Thyroid gland (tissue), 4 donors: ENCODE measurements at regions not wholly inside any gene's neighbourhood (a gene's known extent, or its start where the extent isn't known, plus 50 kb on each side); places are given as distances from the start of the nearest gene placed in this dataset.

Source experiments
- DNase-seq, 2 donors: peaks; one replicate each; pipeline ENCODE4 v3.0.0-alpha.2; 2019
- H3K27ac ChIP-seq, 3 donors: fragments of 200-600 bp; sonication (generic); 1 replicate in 2 of 3; 2 replicates in 1 of 3; pipeline ENCODE4 v1.5.1; 2016 to 2019; ENCODE audit warnings: mild to moderate bottlenecking in 1 of 3, moderate library complexity in 1 of 3
- H3K27me3 ChIP-seq: fragments of 200-600 bp; sonication (generic); one replicate; pipeline ENCODE4 v1.5.1; 2019
- H3K36me3 ChIP-seq, 2 donors: fragments of 200-600 bp; sonication (generic); one replicate each; pipeline ENCODE4 v1.5.1; 2016 to 2019
- H3K4me1 ChIP-seq, 2 donors: fragments of 200-600 bp; sonication (generic); one replicate each; pipeline ENCODE4 v1.5.1; 2017 to 2019
- H3K4me3 ChIP-seq, 3 donors: fragments of 200-600 bp; sonication (generic); replicated peaks in 1 of 3; 1 replicate in 2 of 3; 2 replicates in 1 of 3; pipeline ENCODE4 v1.5.1; 2016; ENCODE audit warnings: mild to moderate bottlenecking in 1 of 3
- H3K9me3 ChIP-seq: fragments of 200-600 bp; sonication (generic); one replicate; pipeline ENCODE4 v1.5.1; 2017
- CTCF ChIP-seq, 6 experiments: fragments of 200-600 bp in 3 of 6; fragments of 450-650 bp in 3 of 6; sonication (generic) in 3 of 6; IDR thresholded peaks; one replicate each; pipeline ENCODE4 v1.5.1; 2016 to 2019; ENCODE audit warnings: antibody characterized with exemption in 6 of 6, mild to moderate bottlenecking in 2 of 6, inconsistent platforms in 1 of 6, moderate library complexity in 1 of 6
- POLR2A ChIP-seq, 2 donors: fragments of 450-650 bp; IDR thresholded peaks; one replicate each; pipeline ENCODE4 v1.6.1; 2017; ENCODE audit warnings: antibody characterized with exemption in 2 of 2, mild to moderate bottlenecking in 2 of 2, moderate library complexity in 1 of 2
- WGBS, 2 donors: methylation state at CpG; one replicate each; pipeline ENCODE4 v1.1.5; 2017; 5-methylcytosine and 5-hydroxymethylcytosine counted together
- intact Hi-C: fragments of 100-400 bp; cut with DNase I; formaldehyde crosslinking; loops from one replicate; pipeline ENCODE4 v1.15.1; 2023

GRCh38 chr10:1851762-1852161 is 114.4 kb upstream of the ADARB2 start:
- TF ChIP-seq POLR2A (IDR thresholded peaks at IDR 0.05) (no peak), CTCF (IDR thresholded peaks at IDR 0.05) (no peak)
- H3K27ac ChIP-seq, result no peak overlapping the region
- H3K27me3 ChIP-seq, result no peaks in the 10 kb centered on the region
- WGBS, 2 donors, result 97% methylated on average over 8 of the region's 8 CpGs
- no peak overlapping the region for H3K4me3 ChIP-seq
- intact Hi-C loops, result no loop called here
- no peak for DNase-seq
- no peaks in the 10 kb centered on the region for H3K9me3 ChIP-seq
- H3K4me1 ChIP-seq, result no peaks in the 10 kb centered on the region
- no peaks in the 10 kb centered on the region for H3K36me3 ChIP-seq

DNA sequence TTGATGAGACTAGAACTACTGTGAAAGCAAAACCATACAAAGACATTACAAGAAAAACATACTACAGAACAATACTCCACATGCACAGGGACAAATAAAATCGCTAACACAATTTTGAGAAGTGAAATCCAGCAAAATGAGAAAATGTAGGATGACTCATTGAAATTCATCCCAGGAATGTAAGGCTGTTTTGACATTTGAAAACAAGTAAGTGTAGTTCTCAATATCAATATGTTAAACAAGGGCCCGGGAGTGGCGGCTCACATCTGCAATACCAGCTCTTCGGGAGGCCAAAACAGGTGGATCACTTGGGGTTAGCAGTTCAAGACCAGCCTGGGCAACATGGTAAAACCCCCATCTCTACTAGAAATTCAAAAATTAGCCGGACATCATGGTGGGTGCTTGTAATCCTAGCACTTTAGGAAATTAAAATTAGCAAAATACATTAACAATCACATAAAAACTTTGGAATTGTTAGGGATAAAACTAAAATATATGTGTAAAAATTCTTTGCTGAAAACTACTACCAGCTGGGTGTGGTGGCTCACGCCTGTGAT is 113.7 kb upstream of the ADARB2 start:
- TF ChIP-seq CTCF (IDR thresholded peaks at IDR 0.05), result no peak
- no peak for TF ChIP-seq POLR2A (IDR thresholded peaks at IDR 0.05)
- Histone ChIP-seq H3K9me3 (no peaks in the 10 kb centered on the region), H3K27me3 (no peaks in the 10 kb centered on the region), H3K4me3 (no peak overlapping the region), H3K27ac (no peak overlapping the region), H3K36me3 (no peaks in the 10 kb centered on the region), H3K4me1 (no peaks in the 10 kb centered on the region)
- WGBS, 2 donors, result 84 to 88% methylated on average over 6 of the region's 6 CpGs
- no peak for DNase-seq
- intact Hi-C loops, result no loop called here

DNA sequence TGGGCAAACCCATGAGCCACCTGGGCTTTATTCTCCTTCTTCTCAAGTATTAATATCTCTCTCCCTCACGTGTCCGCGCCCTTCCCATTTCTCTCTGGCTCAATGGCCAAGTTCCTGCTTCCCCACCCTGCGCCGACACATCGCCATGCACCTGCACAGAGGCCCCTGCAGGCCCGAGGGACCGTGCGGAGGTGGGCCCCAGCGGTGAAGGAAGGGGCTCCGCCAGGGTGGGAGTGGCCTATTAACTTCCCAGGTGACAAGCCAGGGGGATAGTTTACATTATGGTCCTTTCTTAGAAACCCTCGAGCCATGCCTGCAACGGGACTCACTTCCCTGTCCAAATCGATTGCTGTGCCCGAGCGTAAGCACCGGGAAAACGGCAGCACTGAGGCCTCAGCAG is 110.0 kb upstream of the ADARB2 start:
- Histone ChIP-seq H3K4me3 (no peak overlapping the region), H3K27ac (no peak overlapping the region), H3K36me3 (no peaks in the 10 kb centered on the region), H3K27me3 (no peaks in the 10 kb centered on the region), H3K4me1 (no peaks in the 10 kb centered on the region), H3K9me3 (no peaks in the 10 kb centered on the region)
- TF ChIP-seq POLR2A (IDR thresholded peaks at IDR 0.05) (no peak), CTCF (IDR thresholded peaks at IDR 0.05) (no peak)
- 85 to 89% methylated on average over 18 of the region's 18 CpGs for WGBS, 2 donors
- no peak for DNase-seq
- intact Hi-C loops, result no loop called here

DNA sequence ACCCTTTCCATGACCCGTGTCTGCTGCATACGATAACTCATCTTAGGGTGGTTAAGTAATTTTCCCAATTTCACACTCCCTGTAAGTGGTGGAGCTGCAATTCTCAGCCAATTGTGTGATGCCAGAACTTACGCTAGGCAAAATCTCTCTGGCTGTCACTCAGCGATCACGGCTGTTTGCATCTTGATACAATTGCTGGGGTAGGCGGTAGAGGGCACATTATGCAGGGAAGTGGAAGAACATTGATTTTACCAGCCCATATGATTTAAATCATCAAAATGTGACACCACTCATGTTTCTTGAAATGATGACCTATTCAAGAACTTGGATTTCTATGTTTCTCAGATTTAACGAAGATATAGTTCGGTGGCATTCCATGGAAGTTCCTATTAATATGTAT is 108.7 kb upstream of the ADARB2 start:
- DNase-seq, result no peak
- 90 to 95% methylated on average over 8 of the region's 8 CpGs for WGBS, 2 donors
- Histone ChIP-seq H3K27me3 (no peaks in the 10 kb centered on the region), H3K4me3 (no peak overlapping the region), H3K9me3 (no peaks in the 10 kb centered on the region), H3K27ac (no peak overlapping the region), H3K4me1 (no peaks in the 10 kb centered on the region), H3K36me3 (no peaks in the 10 kb centered on the region)
- intact Hi-C loops, result no loop called here
- TF ChIP-seq POLR2A (IDR thresholded peaks at IDR 0.05), result no peak
- no peak for TF ChIP-seq CTCF (IDR thresholded peaks at IDR 0.05)

GRCh38 chr10:1841759-1842158 is 104.4 kb upstream of the ADARB2 start:
- no peaks in the 10 kb centered on the region for H3K4me1 ChIP-seq
- H3K4me3 ChIP-seq, result no peak overlapping the region
- intact Hi-C loops, result no loop called here
- H3K27ac ChIP-seq, result no peak overlapping the region
- H3K36me3 ChIP-seq, result no peaks in the 10 kb centered on the region
- no peak for DNase-seq
- H3K9me3 ChIP-seq, result no peaks in the 10 kb centered on the region
- TF ChIP-seq POLR2A (IDR thresholded peaks at IDR 0.05) (no peak), CTCF (IDR thresholded peaks at IDR 0.05) (no peak)
- 72 to 82% methylated on average over 3 of the region's 3 CpGs for WGBS, 2 donors
- no peaks in the 10 kb centered on the region for H3K27me3 ChIP-seq
